ENCODE measurements at regions not wholly inside any gene's neighbourhood (a gene's known extent, or its start where the extent isn't known, plus 50 kb on each side); places are given as distances from the start of the nearest gene placed in this dataset.

DNA sequence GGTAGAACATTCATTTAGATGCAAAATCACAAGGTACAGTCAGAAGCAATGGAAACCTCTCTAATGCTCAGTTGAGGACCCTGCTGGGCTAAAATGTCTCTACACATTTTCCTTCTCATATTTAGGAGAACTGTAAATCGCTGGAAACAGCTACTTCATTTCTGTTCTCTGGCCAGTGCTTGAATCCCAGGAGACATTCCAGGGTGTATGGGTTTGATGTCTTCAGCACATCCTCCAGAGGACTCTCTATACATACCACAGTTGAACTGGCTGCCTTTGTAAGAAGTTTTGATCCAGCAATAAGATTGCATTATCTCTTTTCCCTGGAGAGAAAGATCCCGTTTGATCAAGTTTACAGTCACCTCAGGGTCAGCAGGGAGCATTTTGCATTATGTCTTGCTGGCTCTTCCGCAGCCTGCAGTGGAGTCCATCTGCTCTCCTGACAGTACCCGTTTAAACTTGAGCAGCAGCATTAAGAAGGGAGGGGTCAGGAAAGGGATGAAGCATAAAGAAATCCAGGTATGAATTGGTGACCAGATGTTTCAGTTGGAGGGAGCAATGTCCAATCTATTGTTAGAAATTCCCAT, 676.0 kb downstream of the EPHA3 start (continued):
- TF ChIP-seq ZNF324 (tag by site-specific recombination; IDR thresholded peaks at IDR 0.05), result no peak
- no peak for TF ChIP-seq ZNF23 (tag by site-specific recombination; IDR thresholded peaks at IDR 0.05; ENCODE audit: borderline replicate concordance)
- TF ChIP-seq ZSCAN4 (tag by site-specific recombination; IDR thresholded peaks at IDR 0.05), result no peak
- TF ChIP-seq ZFP69B (tag by site-specific recombination; IDR thresholded peaks at IDR 0.05), result no peak
- TF ChIP-seq ZNF311 (tag by site-specific recombination; IDR thresholded peaks at IDR 0.05; ENCODE audit: borderline replicate concordance), result no peak
- TF ChIP-seq ZNF843 (tag by site-specific recombination; IDR thresholded peaks at IDR 0.05), result no peak
- TF ChIP-seq ZNF266 (tag by site-specific recombination; IDR thresholded peaks at IDR 0.05; ENCODE audit: low read depth), result no peak

- Histone ChIP-seq H3K9me3 (ENCODE audit: control insufficient read depth, insufficient read depth, low read depth, low read length) (no peaks in the 10 kb centered on the region), H3K4me1 (ENCODE audit: control insufficient read depth, insufficient read depth, low read length) (no peaks in the 10 kb centered on the region), H3K27ac (ENCODE audit: extremely low read depth, low read depth, low read length) (no peak overlapping the region), H3K4me3 (ENCODE audit: low read depth, low read length) (no peak overlapping the region), H3K36me3 (ENCODE audit: control insufficient read depth in 2 of 2, insufficient read depth in 1 of 2, low read length in 2 of 2) (no peaks in the 10 kb centered on the region)
- POLR2A ChIA-PET, result no interaction called here
- TF ChIP-seq ZNF157 (tag by site-specific recombination; IDR thresholded peaks at IDR 0.05) (no peak), ZNF416 (tag by site-specific recombination; IDR thresholded peaks at IDR 0.05) (no peak), ZNF202 (tag by site-specific recombination; IDR thresholded peaks at IDR 0.05; ENCODE audit: borderline replicate concordance) (no peak), ZFP3 (tag by site-specific recombination; IDR thresholded peaks at IDR 0.05; ENCODE audit: low read depth) (no peak), ZNF10 (tag by site-specific recombination; IDR thresholded peaks at IDR 0.05) (no peak), RBAK (tag by site-specific recombination; IDR thresholded peaks at IDR 0.05) (no peak), ZSCAN5A (tag by site-specific recombination; IDR thresholded peaks at IDR 0.05) (no peak), SALL2 (tag by site-specific recombination; IDR thresholded peaks at IDR 0.05; ENCODE audit: borderline replicate concordance) (no peak), ZNF23 (tag by site-specific recombination; IDR thresholded peaks at IDR 0.05; ENCODE audit: borderline replicate concordance) (no peak), ZNF398 (tag by site-specific recombination; IDR thresholded peaks at IDR 0.05) (no peak), ZNF600 (tag by site-specific recombination; IDR thresholded peaks at IDR 0.05) (no peak), ZBTB44 (tag by site-specific recombination; IDR thresholded peaks at IDR 0.05) (no peak), ZNF2 (tag by site-specific recombination; IDR thresholded peaks at IDR 0.05) (no peak), BCL11B (tag by site-specific recombination; IDR thresholded peaks at IDR 0.05; ENCODE audit: low read depth) (no peak), ZNF624 (tag by site-specific recombination; IDR thresholded peaks at IDR 0.05) (no peak)
- TF ChIP-seq, protein P1, sequence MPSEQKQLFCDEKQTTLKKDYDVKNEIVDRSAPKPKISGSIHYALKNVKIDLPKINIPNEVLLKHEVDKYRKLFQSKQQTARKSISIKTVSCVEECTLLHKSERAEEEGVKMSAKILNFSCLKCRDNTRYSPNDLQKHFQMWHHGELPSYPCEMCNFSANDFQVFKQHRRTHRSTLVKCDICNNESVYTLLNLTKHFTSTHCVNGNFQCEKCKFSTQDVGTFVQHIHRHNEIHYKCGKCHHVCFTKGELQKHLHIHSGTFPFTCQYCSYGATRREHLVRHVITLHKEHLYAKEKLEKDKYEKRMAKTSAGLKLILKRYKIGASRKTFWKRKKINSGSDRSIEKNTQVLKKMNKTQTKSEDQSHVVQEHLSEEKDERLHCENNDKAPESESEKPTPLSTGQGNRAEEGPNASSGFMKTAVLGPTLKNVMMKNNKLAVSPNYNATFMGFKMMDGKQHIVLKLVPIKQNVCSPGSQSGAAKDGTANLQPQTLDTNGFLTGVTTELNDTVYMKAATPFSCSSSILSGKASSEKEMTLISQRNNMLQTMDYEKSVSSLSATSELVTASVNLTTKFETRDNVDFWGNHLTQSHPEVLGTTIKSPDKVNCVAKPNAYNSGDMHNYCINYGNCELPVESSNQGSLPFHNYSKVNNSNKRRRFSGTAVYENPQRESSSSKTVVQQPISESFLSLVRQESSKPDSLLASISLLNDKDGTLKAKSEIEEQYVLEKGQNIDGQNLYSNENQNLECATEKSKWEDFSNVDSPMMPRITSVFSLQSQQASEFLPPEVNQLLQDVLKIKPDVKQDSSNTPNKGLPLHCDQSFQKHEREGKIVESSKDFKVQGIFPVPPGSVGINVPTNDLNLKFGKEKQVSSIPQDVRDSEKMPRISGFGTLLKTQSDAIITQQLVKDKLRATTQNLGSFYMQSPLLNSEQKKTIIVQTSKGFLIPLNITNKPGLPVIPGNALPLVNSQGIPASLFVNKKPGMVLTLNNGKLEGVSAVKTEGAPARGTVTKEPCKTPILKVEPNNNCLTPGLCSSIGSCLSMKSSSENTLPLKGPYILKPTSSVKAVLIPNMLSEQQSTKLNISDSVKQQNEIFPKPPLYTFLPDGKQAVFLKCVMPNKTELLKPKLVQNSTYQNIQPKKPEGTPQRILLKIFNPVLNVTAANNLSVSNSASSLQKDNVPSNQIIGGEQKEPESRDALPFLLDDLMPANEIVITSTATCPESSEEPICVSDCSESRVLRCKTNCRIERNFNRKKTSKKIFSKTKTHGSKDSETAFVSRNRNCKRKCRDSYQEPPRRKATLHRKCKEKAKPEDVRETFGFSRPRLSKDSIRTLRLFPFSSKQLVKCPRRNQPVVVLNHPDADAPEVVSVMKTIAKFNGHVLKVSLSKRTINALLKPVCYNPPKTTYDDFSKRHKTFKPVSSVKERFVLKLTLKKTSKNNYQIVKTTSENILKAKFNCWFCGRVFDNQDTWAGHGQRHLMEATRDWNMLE (tag by site-specific recombination; conservative IDR thresholded peaks at IDR 0.05; ENCODE audit: low read depth), result no peak
- CTCF ChIA-PET, result no interaction called here
Observed at GRCh38 chr3:89787485-89787884, 680.1 kb downstream of the EPHA3 start.

Measured in HEK293 (cell line).